ENCODE measurements at regions not wholly inside any gene's neighbourhood (a gene's known extent, or its start where the extent isn't known, plus 50 kb on each side); places are given as distances from the start of the nearest gene placed in this dataset.

DNA sequence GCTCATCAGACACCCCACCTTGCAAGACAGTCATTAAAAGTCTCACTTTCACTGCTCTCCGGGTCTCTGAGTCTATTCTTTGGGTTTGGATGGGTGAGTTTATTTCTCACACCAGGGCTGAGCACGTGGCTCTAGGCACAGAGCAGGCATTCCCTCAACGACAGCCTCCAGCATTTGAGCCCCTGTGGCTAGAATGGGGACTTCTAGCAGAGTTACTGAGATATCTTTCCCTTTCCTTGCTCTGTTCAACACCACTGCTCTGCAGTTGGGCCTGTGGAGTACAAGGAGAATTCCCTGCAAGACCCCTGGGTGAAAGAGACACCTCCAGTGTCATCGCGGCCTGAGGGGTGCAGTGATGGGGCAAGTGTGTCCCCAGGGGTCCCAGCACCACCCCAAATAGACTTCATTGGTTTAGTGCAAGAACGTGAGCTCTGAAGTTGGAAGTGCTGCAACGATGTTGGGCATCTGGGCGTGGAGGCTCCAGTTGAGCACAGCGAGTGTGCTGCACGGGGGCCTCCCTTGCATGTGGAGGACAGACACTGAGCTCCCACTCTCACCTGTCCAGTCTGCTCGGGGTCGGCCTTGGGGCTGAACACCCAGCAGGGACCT lies 184.1 kb upstream of the HS6ST1 start:
- no peaks in the 10 kb centered on the region for H3K9me3 ChIP-seq
- peaks cover 10% of the 10 kb centered on the region for H3K4me1 ChIP-seq
- TF ChIP-seq CTCF (IDR thresholded peaks at IDR 0.05) (no peak), POLR2A (IDR thresholded peaks at IDR 0.05) (no peak)
- no peaks in the 10 kb centered on the region for H3K27me3 ChIP-seq
- WGBS, 2 donors: 95% methylated on average over 7 to 12 of the region's 12 CpGs
- H3K27ac ChIP-seq: no peak overlapping the region
- peak; percentile 1 for DNase-seq
- H3K36me3 ChIP-seq (ENCODE audit: low read depth, missing control alignments): no peaks in the 10 kb centered on the region
- intact Hi-C loops (cut with DNase I; ENCODE audit: low total_unique reads): no loop called here
- H3K4me3 ChIP-seq: no peak overlapping the region

DNA sequence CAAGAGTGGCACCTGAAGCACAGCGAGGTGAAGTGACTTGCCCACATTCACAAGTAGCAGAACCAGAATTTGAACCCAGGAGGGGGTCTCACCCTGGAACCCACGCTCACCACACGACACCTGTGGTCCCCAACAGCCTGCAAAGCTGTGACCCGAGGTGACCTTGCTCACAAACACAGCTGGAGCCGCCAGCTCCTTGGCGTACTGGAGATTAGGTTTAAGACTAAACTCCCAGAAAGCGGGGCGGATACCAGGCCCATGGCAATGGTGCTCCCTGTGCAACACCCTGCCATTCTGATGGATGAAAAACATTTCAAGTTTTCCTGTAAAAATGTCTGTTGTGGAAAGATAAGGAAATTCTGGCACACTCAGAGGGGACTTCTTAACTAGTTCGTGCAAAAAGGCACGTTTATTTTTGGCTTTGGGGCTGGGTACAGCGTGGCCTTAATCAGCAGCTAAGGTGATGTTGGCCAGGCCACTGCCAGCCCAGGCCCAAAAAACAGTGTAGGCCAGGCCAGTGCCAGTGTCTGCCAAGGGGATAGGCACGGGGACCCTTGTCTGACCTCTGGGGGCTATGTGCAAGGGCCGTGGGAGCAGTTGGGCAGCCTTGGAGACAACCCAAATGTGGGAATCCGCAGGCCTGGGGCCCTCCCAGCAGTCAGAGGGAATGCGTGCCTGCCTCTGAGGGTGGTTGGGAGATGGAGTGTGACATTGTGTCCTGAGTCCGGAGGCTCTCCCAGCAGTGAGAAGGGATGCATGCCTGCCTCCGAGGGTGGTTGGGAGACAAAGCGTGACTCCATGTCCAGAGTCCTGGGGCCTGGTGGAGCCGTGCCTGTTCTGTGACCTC lies 185.0 kb upstream of the HS6ST1 start:
- Histone ChIP-seq H3K36me3 (ENCODE audit: low read depth, missing control alignments) (no peaks in the 10 kb centered on the region), H3K27me3 (no peaks in the 10 kb centered on the region), H3K4me3 (no peak overlapping the region), H3K4me1 (peaks cover 7% of the 10 kb centered on the region), H3K27ac (no peak overlapping the region), H3K9me3 (no peaks in the 10 kb centered on the region)
- WGBS, 2 donors: 63 to 77% methylated on average over 10 to 19 of the region's 19 CpGs
- intact Hi-C loops (cut with DNase I; ENCODE audit: low total_unique reads): no loop called here
- DNase-seq: peak; percentile 9
- no peak for TF ChIP-seq CTCF (IDR thresholded peaks at IDR 0.05)
- TF ChIP-seq POLR2A (IDR thresholded peaks at IDR 0.05): no peak

DNA sequence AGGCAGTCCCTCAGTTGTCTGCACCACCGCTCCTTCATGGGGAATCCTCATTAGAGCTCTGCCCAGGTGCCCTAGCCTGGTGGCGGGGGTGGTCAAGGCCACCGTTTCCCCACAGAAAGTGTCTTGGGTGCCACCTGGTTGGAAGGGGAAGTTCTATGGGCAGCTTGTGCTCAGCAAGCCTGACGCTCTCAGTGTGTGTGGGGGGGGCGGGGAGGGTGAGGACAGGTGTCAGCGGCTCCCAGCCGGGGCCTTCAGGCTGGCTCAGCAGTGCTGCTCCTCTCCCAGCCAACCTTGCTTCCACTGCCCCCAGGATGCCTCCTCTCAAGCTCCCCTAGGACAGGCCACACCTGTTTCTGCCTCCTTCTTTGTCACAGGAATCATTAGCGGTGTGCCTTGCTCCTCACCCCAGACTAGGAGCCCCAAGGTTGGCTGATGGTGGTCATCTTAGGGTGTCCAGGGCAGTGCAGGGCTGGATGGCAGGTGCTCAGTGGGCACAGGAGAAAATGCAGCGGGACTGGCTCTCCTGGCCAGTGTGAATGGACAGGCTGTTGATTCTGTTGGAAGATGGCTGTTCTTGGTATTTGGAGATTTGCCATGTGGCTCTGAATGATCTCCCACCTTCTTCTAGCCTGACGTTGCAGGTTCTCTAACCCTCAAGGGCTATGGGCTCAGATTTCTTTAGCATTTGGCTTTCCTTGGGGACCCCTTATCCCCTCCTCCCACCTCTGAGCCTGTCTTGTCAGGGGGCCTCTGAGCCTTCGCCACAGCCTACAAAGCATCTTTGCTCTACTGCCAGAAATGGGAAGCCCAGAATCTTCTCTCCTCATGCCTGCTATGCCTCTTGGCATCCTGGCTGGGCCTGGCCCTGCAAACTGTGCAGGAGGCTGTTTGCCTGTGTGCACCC lies 185.8 kb upstream of the HS6ST1 start:
- no peaks in the 10 kb centered on the region for H3K9me3 ChIP-seq
- peaks cover 7% of the 10 kb centered on the region for H3K4me1 ChIP-seq
- 77 to 93% methylated on average over 2 to 11 of the region's 11 CpGs for WGBS, 2 donors
- no peaks in the 10 kb centered on the region for H3K27me3 ChIP-seq
- TF ChIP-seq POLR2A (IDR thresholded peaks at IDR 0.05): no peak
- no peak for TF ChIP-seq CTCF (IDR thresholded peaks at IDR 0.05)
- intact Hi-C loops (cut with DNase I; ENCODE audit: low total_unique reads): no loop called here
- no peak overlapping the region for H3K27ac ChIP-seq
- no peak overlapping the region for H3K4me3 ChIP-seq
- H3K36me3 ChIP-seq (ENCODE audit: low read depth, missing control alignments): no peaks in the 10 kb centered on the region
- DNase-seq: peak; percentile 4

DNA sequence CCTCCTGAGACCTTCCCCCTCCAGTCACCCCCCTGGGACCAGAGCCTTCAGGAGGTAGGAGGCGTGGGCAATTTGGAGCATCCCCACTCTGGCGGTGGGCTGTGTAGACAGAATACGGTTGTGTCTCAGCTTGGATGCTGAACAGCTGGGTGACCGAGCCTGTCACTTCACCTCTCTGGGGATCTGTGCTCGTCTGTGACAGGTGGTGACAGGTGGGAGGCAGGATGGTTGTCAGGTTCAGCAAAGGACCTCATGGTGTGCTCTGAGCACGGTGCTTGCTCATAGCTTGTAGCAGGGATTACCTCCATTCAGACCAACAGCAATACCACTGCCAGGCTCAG lies 186.5 kb upstream of the HS6ST1 start:
- no peak for TF ChIP-seq POLR2A (IDR thresholded peaks at IDR 0.05)
- no peak for TF ChIP-seq CTCF (IDR thresholded peaks at IDR 0.05)
- WGBS, 2 donors: 90 to 100% methylated on average over 5 to 6 of the region's 6 CpGs
- intact Hi-C loops (cut with DNase I; ENCODE audit: low total_unique reads): no loop called here

More for the DNA sequence above, 186.5 kb upstream of the HS6ST1 start:
- Histone ChIP-seq H3K27me3 (no peaks in the 10 kb centered on the region), H3K36me3 (ENCODE audit: low read depth, missing control alignments) (no peaks in the 10 kb centered on the region), H3K9me3 (no peaks in the 10 kb centered on the region), H3K27ac (no peak overlapping the region), H3K4me1 (peaks cover 7% of the 10 kb centered on the region), H3K4me3 (no peak overlapping the region)
- peak; percentile 10 for DNase-seq

Data from testis (tissue), 2 donors.